HEK293 (cell line): ENCODE measurements at regions not wholly inside any gene's neighbourhood (a gene's known extent, or its start where the extent isn't known, plus 50 kb on each side); places are given as distances from the start of the nearest gene placed in this dataset.

Experiments
- CTCF ChIA-PET: fragments of 350-600 bp; formaldehyde crosslinking; extraction: SDS; loops from one replicate; lab custom pipeline; 2021; ENCODE audit warnings: antibody characterized with exemption; lab: Yijun Ruan, JAX
- POLR2A ChIA-PET: fragments of 300-600 bp; formaldehyde crosslinking; extraction: SDS; loops from one replicate; lab custom pipeline; 2020; ENCODE audit warnings: antibody characterized with exemption, inconsistent platforms; lab: Yijun Ruan, JAX
- H3K27ac ChIP-seq: fragments of 200-500 bp; sonication (Bioruptor generic); 2 replicates; pipeline ENCODE4 v1.5.1; 2014; ENCODE audit warnings: low read depth, low read length, control low read depth, inconsistent platforms; ENCODE audit errors: extremely low read depth
- H3K36me3 ChIP-seq, 2 experiments: fragments of 200-500 bp in 1 of 2; sonication (Bioruptor generic) in 1 of 2; 1 replicate in 1 of 2; 2 replicates in 1 of 2; pipeline ENCODE4 v1.5.1; 2014 to 2017; ENCODE audit warnings: inconsistent platforms in 2 of 2, low read length in 2 of 2; ENCODE audit not compliant: control insufficient read depth in 2 of 2, insufficient read depth in 1 of 2
- H3K4me1 ChIP-seq: fragments of 200-500 bp; sonication (Bioruptor generic); 2 replicates; pipeline ENCODE4 v1.5.1; 2014; ENCODE audit warnings: mild to moderate bottlenecking, low read length, inconsistent platforms; ENCODE audit not compliant: control insufficient read depth, insufficient read depth
- H3K4me3 ChIP-seq: 2 replicates; pipeline ENCODE4 v1.5.1; 2011; ENCODE audit warnings: low read depth, mild to moderate bottlenecking, control low read depth, low read length, moderate library complexity
- H3K9me3 ChIP-seq: fragments of 200-500 bp; sonication (Bioruptor generic); 2 replicates; pipeline ENCODE4 v1.5.1; 2014; ENCODE audit warnings: low read depth, low read length, inconsistent platforms; ENCODE audit not compliant: control insufficient read depth, insufficient read depth
- PRDM1 ChIP-seq: fragments of 450-650 bp; formaldehyde crosslinking; IDR thresholded peaks from 2 replicates; pipeline ENCODE4; 2016; ENCODE audit warnings: missing biosample characterization, missing genetic modification characterization
- ZBTB7A ChIP-seq: fragments of 450-650 bp; formaldehyde crosslinking; IDR thresholded peaks from 2 replicates; pipeline ENCODE4 v1.5.1; 2016; ENCODE audit warnings: low read depth, missing biosample characterization, missing genetic modification characterization
- ZFP37 ChIP-seq: fragments of 450-650 bp; formaldehyde crosslinking; IDR thresholded peaks from 2 replicates; pipeline ENCODE4 v1.5.1; 2016; ENCODE audit warnings: missing biosample characterization, missing genetic modification characterization
- ZNF157 ChIP-seq: fragments of 450-650 bp; formaldehyde crosslinking; IDR thresholded peaks from 2 replicates; pipeline ENCODE4 v1.5.1; 2016; ENCODE audit warnings: missing biosample characterization, missing genetic modification characterization
- ZNF18 ChIP-seq: fragments of 450-650 bp; formaldehyde crosslinking; IDR thresholded peaks from 2 replicates; pipeline ENCODE4 v1.5.1; 2016; ENCODE audit warnings: missing biosample characterization, missing genetic modification characterization
- ZNF184 ChIP-seq: fragments of 450-650 bp; IDR thresholded peaks from 2 replicates; pipeline ENCODE4 v1.5.1; 2018; ENCODE audit warnings: missing biosample characterization, mild to moderate bottlenecking, missing genetic modification characterization
- ZNF23 ChIP-seq: fragments of 450-650 bp; formaldehyde crosslinking; IDR thresholded peaks from 2 replicates; pipeline ENCODE4 v1.5.1; 2016; ENCODE audit warnings: missing biosample characterization, missing genetic modification characterization, borderline replicate concordance
- ZNF416 ChIP-seq: fragments of 450-650 bp; formaldehyde crosslinking; IDR thresholded peaks from 2 replicates; pipeline ENCODE4 v1.5.1; 2016; ENCODE audit warnings: missing biosample characterization, missing genetic modification characterization
- ZNF423 ChIP-seq: fragments of 450-650 bp; formaldehyde crosslinking; IDR thresholded peaks from 2 replicates; pipeline ENCODE4 v1.5.1; 2016; ENCODE audit warnings: missing biosample characterization, missing genetic modification characterization
- ZNF433 ChIP-seq: fragments of 450-650 bp; formaldehyde crosslinking; IDR thresholded peaks from 2 replicates; pipeline ENCODE4 v1.5.1; 2016; ENCODE audit warnings: missing biosample characterization, missing genetic modification characterization, low read depth
- ZNF488 ChIP-seq: fragments of 450-650 bp; formaldehyde crosslinking; IDR thresholded peaks from 2 replicates; pipeline ENCODE4 v1.5.1; 2016; ENCODE audit warnings: missing biosample characterization, missing genetic modification characterization
- ZNF518A ChIP-seq: fragments of 450-650 bp; formaldehyde crosslinking; conservative IDR thresholded peaks from 2 replicates; pipeline ENCODE4 v1.5.1; 2016; ENCODE audit warnings: low read depth, missing biosample characterization, missing genetic modification characterization
- ZNF549 ChIP-seq: fragments of 450-650 bp; IDR thresholded peaks from 2 replicates; pipeline ENCODE4 v1.5.1; 2018; ENCODE audit warnings: missing biosample characterization, missing genetic modification characterization, mild to moderate bottlenecking, inconsistent platforms, moderate library complexity
- ZNF571 ChIP-seq: fragments of 450-650 bp; formaldehyde crosslinking; IDR thresholded peaks from 2 replicates; pipeline ENCODE4 v1.5.0; 2017; ENCODE audit warnings: missing biosample characterization, missing genetic modification characterization
- ZNF600 ChIP-seq: fragments of 450-650 bp; formaldehyde crosslinking; IDR thresholded peaks from 2 replicates; pipeline ENCODE4 v1.5.1; 2016; ENCODE audit warnings: missing biosample characterization, missing genetic modification characterization
- ZNF645 ChIP-seq: fragments of 450-650 bp; formaldehyde crosslinking; IDR thresholded peaks from 2 replicates; pipeline ENCODE4; 2016; ENCODE audit warnings: missing biosample characterization, missing genetic modification characterization
- ZNF704 ChIP-seq: fragments of 450-650 bp; formaldehyde crosslinking; IDR thresholded peaks from 2 replicates; pipeline ENCODE4 v1.5.1; 2016; ENCODE audit warnings: missing biosample characterization, missing genetic modification characterization
- ZNF776 ChIP-seq: fragments of 450-650 bp; formaldehyde crosslinking; IDR thresholded peaks from 2 replicates; pipeline ENCODE4 v1.5.0; 2017; ENCODE audit warnings: missing biosample characterization, missing genetic modification characterization, borderline replicate concordance
- ZNF777 ChIP-seq: fragments of 450-650 bp; formaldehyde crosslinking; IDR thresholded peaks from 2 replicates; pipeline ENCODE4 v1.5.1; 2017; ENCODE audit warnings: missing biosample characterization, missing genetic modification characterization, borderline replicate concordance

- CTCF ChIA-PET = no interaction called here
- Histone ChIP-seq H3K4me1 (no peaks in the 10 kb centered on the region), H3K36me3 (no peaks in the 10 kb centered on the region), H3K9me3 (no peaks in the 10 kb centered on the region), H3K4me3 (no peak overlapping the region), H3K27ac (no peak overlapping the region)
- POLR2A ChIA-PET = no interaction called here
- TF ChIP-seq ZNF23 (tag by site-specific recombination) (no peak), ZFP37 (tag by site-specific recombination) (no peak), ZNF423 (tag by site-specific recombination) (no peak), ZNF518A (tag by site-specific recombination) (no peak), ZNF157 (tag by site-specific recombination) (no peak), ZBTB7A (tag by site-specific recombination) (no peak), ZNF18 (tag by site-specific recombination) (no peak), ZNF416 (no peak), ZNF433 (no peak), ZNF600 (no peak), ZNF777 (tag by site-specific recombination) (no peak), PRDM1 (tag by site-specific recombination) (no peak), ZNF488 (tag by site-specific recombination) (no peak), ZNF571 (no peak)
Observed at GRCh38 chr1:73811798-73812197, 386.2 kb downstream of the LRRIQ3 start.

GRCh38 chr1:73804935-73805334, 393.0 kb downstream of the LRRIQ3 start:
- no peak overlapping the region for H3K4me3 ChIP-seq
- TF ChIP-seq ZNF704 (no peak), ZNF776 (tag by site-specific recombination) (no peak), ZNF645 (tag by site-specific recombination) (no peak), ZNF549 (no peak), ZNF184 (no peak)
- TF ChIP-seq, all 188 proteins: peak for 0
- H3K4me1 ChIP-seq = no peaks in the 10 kb centered on the region
- no peaks in the 10 kb centered on the region for H3K9me3 ChIP-seq
- no peaks in the 10 kb centered on the region for H3K36me3 ChIP-seq
- POLR2A ChIA-PET = no interaction called here
- H3K27ac ChIP-seq = no peak overlapping the region
- CTCF ChIA-PET = no interaction called here
